ENCODE measurements at regions not wholly inside any gene's neighbourhood (a gene's known extent, or its start where the extent isn't known, plus 50 kb on each side); places are given as distances from the start of the nearest gene placed in this dataset.
A peak's percentile ranks its signal among the peaks of the same experiment; 100 is the strongest.
"Not testable (repeated sequence)": the region's sequence is repeated elsewhere in the genome, so short reads cannot be mapped to it uniquely, and the experiment has no call there.

GRCh38 chr4:67412153-67412712 is 133.1 kb downstream of the CENPC start:
- not testable (repeated sequence) for DNase-seq

- DNase-seq = no peak
Measured at GRCh38 chr4:67403342-67403741, 142.0 kb downstream of the CENPC start.

GRCh38 chr4:67401902-67402301 is 143.4 kb downstream of the CENPC start:
- no peak for DNase-seq

- DNase-seq = no peak
Measured at GRCh38 chr4:67397931-67398330, 147.4 kb downstream of the CENPC start.

DNA sequence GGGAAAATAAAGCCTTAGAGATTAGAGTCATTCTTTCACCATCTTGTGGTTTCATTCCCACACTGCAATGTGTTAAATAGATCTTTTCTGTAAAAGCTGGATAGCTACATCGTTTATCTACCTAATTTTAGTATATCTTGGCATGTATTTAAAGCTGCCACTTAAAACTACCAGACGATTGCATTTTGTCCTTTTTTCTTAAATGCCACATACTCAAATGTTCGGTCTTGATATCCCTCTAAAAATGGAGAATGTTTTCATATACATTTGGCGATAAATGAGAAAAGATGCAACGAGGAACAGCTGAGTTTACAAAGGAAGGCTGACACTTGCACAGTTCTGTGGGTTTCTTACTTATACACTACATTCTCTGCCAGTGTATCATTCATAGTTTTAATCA is 148.3 kb downstream of the CENPC start:
- DNase-seq = no peak

GRCh38 chr4:67396008-67396407 is 149.3 kb downstream of the CENPC start:
- DNase-seq = no peak

GRCh38 chr4:67394879-67395278 is 150.4 kb downstream of the CENPC start:
- DNase-seq = no peak

- peak; percentile 51 for DNase-seq
Measured at GRCh38 chr4:67393699-67394281, 151.5 kb downstream of the CENPC start.

DNA sequence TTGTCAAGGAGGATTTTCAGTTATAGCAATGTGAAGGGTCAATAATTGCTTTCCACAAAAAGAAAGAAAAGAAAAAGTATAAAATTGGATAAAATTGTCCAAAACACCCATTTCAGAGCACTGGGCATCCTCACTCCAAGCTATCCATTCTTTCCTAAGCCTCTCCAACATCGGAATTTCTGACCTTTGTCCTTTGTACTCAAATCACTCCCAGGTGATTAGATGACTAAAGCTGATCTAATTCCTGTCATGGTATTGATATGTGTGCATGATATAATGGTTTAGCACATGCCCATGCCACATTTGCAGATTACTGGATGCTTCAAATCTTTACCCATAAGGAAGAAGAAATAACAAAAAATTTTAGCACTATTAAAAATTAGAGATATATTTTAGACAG is 152.3 kb downstream of the CENPC start:
- DNase-seq = no peak

DNA sequence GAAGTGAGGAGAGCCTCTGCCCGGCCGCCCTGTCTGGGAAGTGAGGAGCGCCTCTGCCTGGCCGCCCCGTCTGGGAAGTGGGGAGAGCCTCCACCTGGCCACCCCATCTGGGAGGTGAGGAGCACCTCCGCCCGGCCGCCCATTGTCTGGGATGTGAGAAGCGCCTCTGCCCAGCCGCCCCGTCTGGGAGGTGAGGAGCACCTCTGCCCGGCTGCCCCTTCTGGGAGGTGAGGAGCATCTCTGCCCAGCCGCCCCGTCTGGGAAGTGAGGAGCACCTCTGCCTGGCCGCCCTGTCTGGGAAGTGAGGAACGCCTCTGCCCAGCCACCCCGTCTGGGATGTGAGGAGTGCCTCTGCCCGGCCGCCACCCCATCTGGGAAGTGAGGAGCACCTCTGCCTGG is 163.9 kb downstream of the CENPC start:
- not testable (repeated sequence) for DNase-seq

- DNase-seq = not testable (repeated sequence)
Measured at GRCh38 chr4:67380702-67381405, 164.4 kb downstream of the CENPC start.

DNA sequence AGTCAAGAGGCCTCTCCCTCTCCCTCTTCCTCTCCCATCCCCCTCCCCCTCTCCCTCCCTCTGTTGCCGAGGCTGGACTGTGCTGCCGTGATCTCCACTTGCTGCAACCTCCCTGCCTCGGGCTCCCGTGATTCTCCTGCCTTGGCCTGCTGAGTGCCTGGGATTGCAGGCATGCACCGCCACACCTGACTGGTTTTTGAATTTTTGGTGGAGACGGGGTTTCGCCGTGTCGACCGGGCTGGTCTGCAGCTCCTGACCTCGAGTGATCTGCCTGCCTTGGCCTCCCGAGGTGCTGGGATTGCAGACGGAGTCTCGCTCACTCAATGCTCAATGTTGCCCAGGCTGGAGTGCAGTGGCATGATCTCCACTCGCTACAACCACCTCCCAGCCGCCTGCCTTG is 165.1 kb downstream of the CENPC start:
- DNase-seq = no peak

- no peak for DNase-seq
Measured at GRCh38 chr4:67375291-67375690, 170.0 kb downstream of the CENPC start.

DNA sequence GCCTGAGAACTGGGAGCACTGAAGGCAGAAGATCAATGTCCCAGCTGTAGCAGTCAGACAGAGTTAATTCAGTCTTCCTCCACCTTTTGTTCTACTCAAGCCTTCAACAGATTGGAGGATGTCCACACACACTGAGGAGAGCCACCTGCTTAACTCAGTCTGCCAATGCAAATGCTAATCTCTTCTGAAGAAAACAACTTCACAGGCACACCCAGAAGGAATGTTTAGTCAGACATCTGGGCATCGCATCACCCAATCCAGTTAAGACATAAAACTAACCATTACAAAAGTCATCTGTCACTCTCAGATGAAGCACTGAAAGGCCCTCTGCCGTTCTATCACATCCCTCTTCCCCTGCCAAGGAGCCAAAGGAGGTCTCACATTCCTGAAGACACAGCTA is 173.7 kb downstream of the CENPC start:
- no peak for DNase-seq

- no peak for DNase-seq
Measured at GRCh38 chr4:67366311-67366861, 178.9 kb downstream of the CENPC start.

GRCh38 chr4:67365661-67366245 is 179.6 kb downstream of the CENPC start:
- DNase-seq = no peak

DNA sequence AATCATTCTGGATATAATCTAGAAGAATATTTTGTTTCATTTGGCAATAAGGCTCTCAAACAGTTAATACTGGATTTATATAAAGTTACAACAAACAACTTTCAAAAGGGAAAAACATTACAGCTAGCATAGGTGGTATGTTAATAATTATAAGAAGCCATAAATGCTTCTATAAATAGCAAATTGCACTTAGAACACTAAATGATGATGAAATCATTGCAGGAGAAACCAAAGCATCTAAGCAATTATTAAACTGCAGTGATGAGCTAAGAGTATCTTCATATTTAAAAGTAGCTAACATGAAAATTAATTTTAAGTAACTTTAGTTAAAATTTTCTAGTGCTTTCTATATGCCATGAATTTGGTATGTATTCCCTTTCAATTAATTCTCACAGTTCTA is 189.5 kb downstream of the CENPC start:
- no peak for DNase-seq

- no peak for DNase-seq
Measured at GRCh38 chr4:67346654-67347053, 198.6 kb downstream of the CENPC start.

- DNase-seq = no peak
Measured at GRCh38 chr4:67344594-67345380, 200.5 kb downstream of the CENPC start.

DNA sequence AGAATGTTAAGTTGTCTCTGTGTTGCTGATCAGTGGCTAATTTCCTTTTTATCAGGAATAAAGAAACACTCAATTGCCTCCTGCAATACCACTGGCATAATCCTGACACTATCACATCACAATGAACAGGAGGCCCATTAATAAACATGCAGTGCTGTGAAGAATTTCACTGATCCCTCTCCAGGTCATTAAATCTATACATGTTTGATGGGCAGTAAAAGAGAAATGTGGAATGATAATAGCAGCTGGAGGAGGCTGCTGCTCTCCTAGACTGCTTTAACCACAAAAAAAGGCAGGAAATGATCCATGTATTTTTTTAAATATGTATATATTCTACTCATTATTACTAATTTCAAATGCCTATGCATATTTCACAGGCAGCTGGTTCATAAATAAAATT is 202.1 kb downstream of the CENPC start:
- no peak for DNase-seq

DNA sequence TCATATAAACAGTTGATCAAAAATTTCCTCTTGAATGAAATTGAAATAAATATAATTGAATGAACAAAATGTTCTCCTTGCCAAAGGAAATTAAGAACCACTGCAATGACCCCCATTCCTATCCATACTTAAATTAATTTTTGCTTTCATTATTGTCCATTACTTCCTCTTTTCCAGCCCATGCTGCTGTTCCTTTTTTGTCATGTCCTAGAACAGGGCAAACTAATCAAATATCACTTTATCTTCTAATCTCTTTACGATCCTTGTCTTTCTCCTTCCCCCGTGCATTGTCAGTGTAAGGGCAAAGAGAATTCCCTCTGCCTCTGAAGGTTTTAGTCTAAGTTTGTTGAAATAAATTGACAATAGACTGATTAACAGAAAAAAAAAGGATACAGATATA is 203.0 kb downstream of the CENPC start:
- peak; percentile 36 for DNase-seq

DNA sequence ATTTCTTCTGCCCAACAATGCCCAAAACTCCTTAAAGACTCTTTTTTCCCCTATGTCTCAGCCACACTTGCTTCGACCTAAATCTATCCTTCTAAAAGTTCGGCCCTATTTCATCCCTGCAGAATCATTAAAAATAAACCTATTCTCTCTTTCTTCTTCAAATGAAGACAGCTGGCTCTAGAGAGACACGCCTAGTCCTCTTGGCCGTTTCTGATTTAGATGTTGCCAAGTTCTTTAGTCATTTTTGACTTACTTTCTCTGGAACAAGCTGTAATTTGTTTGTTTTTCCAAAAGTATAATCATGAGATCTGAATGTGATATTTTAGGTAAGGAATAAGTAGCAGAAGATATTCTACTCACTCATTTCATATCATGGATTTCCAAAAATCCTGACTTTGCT is 211.6 kb downstream of the CENPC start:
- no peak for DNase-seq

DNA sequence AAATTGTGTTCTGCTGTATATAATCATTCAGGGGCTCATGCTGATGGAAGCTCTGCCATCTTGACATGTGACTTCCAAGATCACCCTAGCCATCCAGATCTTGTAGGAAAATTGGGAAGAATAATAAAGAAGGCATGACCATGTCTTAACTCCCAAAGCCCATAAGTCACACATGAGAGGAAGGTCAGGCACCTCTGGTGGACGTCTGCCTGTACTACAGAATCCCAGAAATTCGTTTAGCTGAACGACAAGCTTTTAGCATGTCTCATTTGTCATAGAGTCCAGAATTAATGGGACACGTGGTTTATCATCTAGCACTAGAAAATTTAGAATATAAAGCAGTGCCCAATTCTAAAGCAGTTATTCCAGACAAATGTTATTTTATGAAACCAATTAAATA is 212.7 kb downstream of the CENPC start:
- DNase-seq = no peak

Data from inflammatory macrophage treated with lipopolysaccharide for 4 hours (primary cell).